ENCODE measurements at regions not wholly inside any gene's neighbourhood (a gene's known extent, or its start where the extent isn't known, plus 50 kb on each side); places are given as distances from the start of the nearest gene placed in this dataset.
"Not testable (repeated sequence)": the region's sequence is repeated elsewhere in the genome, so short reads cannot be mapped to it uniquely, and the experiment has no call there.

GRCh38 chr14:52153939-52154338 lies 85.1 kb upstream of the NID2 start:
- FAIRE-seq = no peak
- TF ChIP-seq TAF1 (IDR thresholded peaks at IDR 0.05; ENCODE audit: borderline replicate concordance, low read depth, low read length) = no peak
- no peak for DNase-seq (ENCODE audit: insufficient read length)

GRCh38 chr14:52150162-52150561 lies 81.3 kb upstream of the NID2 start:
- DNase-seq (ENCODE audit: insufficient read length) (no peak), FAIRE-seq (no peak)
- TF ChIP-seq TAF1 (IDR thresholded peaks at IDR 0.05; ENCODE audit: borderline replicate concordance, low read depth, low read length) = no peak
- TF ChIP-seq POLR2A (IDR thresholded peaks at IDR 0.05; ENCODE audit: low read depth, low read length) = no peak
- no peak for TF ChIP-seq POLR2AphosphoS5 (IDR thresholded peaks at IDR 0.05; ENCODE audit: low read depth, low read length)

- DNase-seq (ENCODE audit: insufficient read length) = no peak
- no peak for TF ChIP-seq POLR2A (IDR thresholded peaks at IDR 0.05; ENCODE audit: low read depth, low read length)
- no peak for TF ChIP-seq POLR2AphosphoS5 (IDR thresholded peaks at IDR 0.05; ENCODE audit: low read depth, low read length)
- no peak for TF ChIP-seq TAF1 (IDR thresholded peaks at IDR 0.05; ENCODE audit: borderline replicate concordance, low read depth, low read length)
- no peak for FAIRE-seq
Observed at GRCh38 chr14:52148371-52148770, 79.5 kb upstream of the NID2 start.

- TF ChIP-seq POLR2AphosphoS5 (IDR thresholded peaks at IDR 0.05; ENCODE audit: low read depth, low read length) (no peak), TAF1 (IDR thresholded peaks at IDR 0.05; ENCODE audit: borderline replicate concordance, low read depth, low read length) (no peak), POLR2A (IDR thresholded peaks at IDR 0.05; ENCODE audit: low read depth, low read length) (no peak)
- FAIRE-seq (no peak), DNase-seq (ENCODE audit: insufficient read length) (no peak)
Observed at GRCh38 chr14:52146504-52146903, 77.6 kb upstream of the NID2 start.

GRCh38 chr14:52144099-52144498 lies 75.2 kb upstream of the NID2 start:
- not testable (repeated sequence) for FAIRE-seq; DNase-seq (ENCODE audit: insufficient read length)

GRCh38 chr14:52142504-52142903 lies 73.6 kb upstream of the NID2 start:
- FAIRE-seq (no peak), DNase-seq (ENCODE audit: insufficient read length) (no peak)

GRCh38 chr14:52131640-52132320 lies 62.9 kb upstream of the NID2 start:
- FAIRE-seq = no peak
- no peak for TF ChIP-seq TAF1 (IDR thresholded peaks at IDR 0.05; ENCODE audit: borderline replicate concordance, low read depth, low read length)
- TF ChIP-seq POLR2A (IDR thresholded peaks at IDR 0.05; ENCODE audit: low read depth, low read length) = no peak
- no peak for TF ChIP-seq POLR2AphosphoS5 (IDR thresholded peaks at IDR 0.05; ENCODE audit: low read depth, low read length)
- no peak for DNase-seq (ENCODE audit: insufficient read length)

More at GRCh38 chr14:52142504-52142903, 73.6 kb upstream of the NID2 start:
- TF ChIP-seq TAF1 (IDR thresholded peaks at IDR 0.05; ENCODE audit: borderline replicate concordance, low read depth, low read length) (no peak), POLR2A (IDR thresholded peaks at IDR 0.05; ENCODE audit: low read depth, low read length) (no peak)

GRCh38 chr14:52129721-52130120 lies 60.9 kb upstream of the NID2 start:
- TF ChIP-seq POLR2AphosphoS5 (IDR thresholded peaks at IDR 0.05; ENCODE audit: low read depth, low read length) (no peak), TAF1 (IDR thresholded peaks at IDR 0.05; ENCODE audit: borderline replicate concordance, low read depth, low read length) (no peak), POLR2A (IDR thresholded peaks at IDR 0.05; ENCODE audit: low read depth, low read length) (no peak)
- DNase-seq (ENCODE audit: insufficient read length) (no peak), FAIRE-seq (no peak)

- no peak for DNase-seq (ENCODE audit: insufficient read length)
- no peak for FAIRE-seq
- TF ChIP-seq POLR2A (IDR thresholded peaks at IDR 0.05; ENCODE audit: low read depth, low read length) (no peak), POLR2AphosphoS5 (IDR thresholded peaks at IDR 0.05; ENCODE audit: low read depth, low read length) (no peak), TAF1 (IDR thresholded peaks at IDR 0.05; ENCODE audit: borderline replicate concordance, low read depth, low read length) (no peak)
Observed at GRCh38 chr14:52125885-52126284, 57.0 kb upstream of the NID2 start.

GRCh38 chr14:52124791-52125684 lies 56.2 kb upstream of the NID2 start:
- no peak for TF ChIP-seq TAF1 (IDR thresholded peaks at IDR 0.05; ENCODE audit: borderline replicate concordance, low read depth, low read length)
- no peak for TF ChIP-seq POLR2AphosphoS5 (IDR thresholded peaks at IDR 0.05; ENCODE audit: low read depth, low read length)
- TF ChIP-seq POLR2A (IDR thresholded peaks at IDR 0.05; ENCODE audit: low read depth, low read length) = no peak
- no peak for FAIRE-seq
- no peak for DNase-seq (ENCODE audit: insufficient read length)

- not testable (repeated sequence) for FAIRE-seq
Observed at GRCh38 chr14:52122163-52122562, 53.3 kb upstream of the NID2 start.

GRCh38 chr14:52121441-52121840 lies 52.6 kb upstream of the NID2 start:
- TF ChIP-seq POLR2A (IDR thresholded peaks at IDR 0.05; ENCODE audit: low read depth, low read length) (no peak), TAF1 (IDR thresholded peaks at IDR 0.05; ENCODE audit: borderline replicate concordance, low read depth, low read length) (no peak), POLR2AphosphoS5 (IDR thresholded peaks at IDR 0.05; ENCODE audit: low read depth, low read length) (no peak)
- FAIRE-seq = no peak
- DNase-seq (ENCODE audit: insufficient read length) = no peak

More at GRCh38 chr14:52122163-52122562, 53.3 kb upstream of the NID2 start:
- not testable (repeated sequence) for DNase-seq (ENCODE audit: insufficient read length)
